Neural cell (in vitro differentiated cells): ENCODE measurements at regions not wholly inside any gene's neighbourhood (a gene's known extent, or its start where the extent isn't known, plus 50 kb on each side); places are given as distances from the start of the nearest gene placed in this dataset.

ENCODE experiments used
- H2AFZ ChIP-seq: fragments of 200-600, 300-800 bp; sonication (generic), shearing (Covaris generic); 2 replicates; pipeline ENCODE4 v1.6.0; 2014; ENCODE audit warnings: low read depth, mild to moderate bottlenecking, antibody characterized with exemption, low read length, moderate library complexity
- H3F3A ChIP-seq: fragments of 200-600 bp; shearing (Covaris generic); 2 replicates; pipeline ENCODE4 v1.6.1; 2016; ENCODE audit warnings: mild to moderate bottlenecking, moderate library complexity, mixed read lengths, antibody characterized with exemption, low read length; ENCODE audit not compliant: insufficient read depth, poor library complexity, severe bottlenecking
- H3K27ac ChIP-seq: fragments of 200-600, 300-800 bp; sonication (generic), shearing (Covaris generic); 2 replicates; pipeline ENCODE4 v1.5.1; 2014; ENCODE audit warnings: mild to moderate bottlenecking, low read length, moderate library complexity
- H3K27me3 ChIP-seq: fragments of 300-800, 200-600 bp; sonication (generic), shearing (Covaris generic); 2 replicates; pipeline ENCODE4 v1.6.0; 2014; ENCODE audit warnings: mild to moderate bottlenecking, low read depth, low read length, moderate library complexity; ENCODE audit not compliant: insufficient read depth
- H3K36me3 ChIP-seq: fragments of 300-800, 200-600 bp; sonication (generic), shearing (Covaris generic); 2 replicates; pipeline ENCODE4 v1.5.1; 2014; ENCODE audit warnings: mild to moderate bottlenecking, antibody characterized with exemption, low read length, moderate library complexity; ENCODE audit not compliant: insufficient read depth
- H3K4me2 ChIP-seq: fragments of 300-800, 200-600 bp; sonication (generic), shearing (Covaris generic); 2 replicates; pipeline ENCODE4 v1.6.0; 2014; ENCODE audit warnings: mild to moderate bottlenecking, low read length
- H3K4me3 ChIP-seq: fragments of 300-800, 200-600 bp; sonication (generic), shearing (Covaris generic); 2 replicates; pipeline ENCODE4 v1.5.1; 2014; ENCODE audit warnings: mild to moderate bottlenecking, low read length, moderate library complexity
- H3K79me2 ChIP-seq: fragments of 200-600 bp; shearing (Covaris generic); replicated peaks from 2 replicates; pipeline ENCODE4 v1.6.0; 2014; ENCODE audit warnings: mild to moderate bottlenecking, low read length, moderate library complexity; ENCODE audit not compliant: insufficient read depth
- H3K9ac ChIP-seq: fragments of 300-800, 200-600 bp; sonication (generic), shearing (Covaris generic); 2 replicates; pipeline ENCODE4 v1.6.1; 2016; ENCODE audit warnings: mild to moderate bottlenecking, low read length, mixed read lengths
- H3K9me2 ChIP-seq: fragments of 200-600 bp; shearing (Covaris generic); 2 replicates; pipeline ENCODE4 v1.6.1; 2016; ENCODE audit warnings: mild to moderate bottlenecking, low read length, mixed read lengths; ENCODE audit not compliant: insufficient read depth
- H3K9me3 ChIP-seq: fragments of 200-600, 300-800 bp; sonication (generic), shearing (Covaris generic); 2 replicates; pipeline ENCODE4 v1.6.1; 2016; ENCODE audit warnings: mild to moderate bottlenecking, mixed run types, low read length, moderate library complexity, mixed read lengths
- H4K20me1 ChIP-seq: fragments of 200-600 bp; shearing (Covaris generic); 2 replicates; pipeline ENCODE4 v1.6.1; 2016; ENCODE audit warnings: mild to moderate bottlenecking, mixed run types; ENCODE audit not compliant: insufficient read depth
- EP300 ChIP-seq: fragments of 450-650 bp; conservative IDR thresholded peaks from 2 replicates; pipeline ENCODE4 v1.6.1; 2014; ENCODE audit warnings: antibody characterized with exemption, mild to moderate bottlenecking, moderate library complexity; ENCODE audit not compliant: poor library complexity, severe bottlenecking
- EZH2 ChIP-seq: fragments of 200-600, 300-800 bp; shearing (Covaris generic), sonication (generic); IDR thresholded peaks from 2 replicates; pipeline ENCODE4 v1.6.1; 2014; ENCODE audit warnings: antibody characterized with exemption, low read length, borderline replicate concordance, mild to moderate bottlenecking; ENCODE audit not compliant: insufficient read depth, poor library complexity, severe bottlenecking
- MXI1 ChIP-seq: fragments of 450-650 bp; conservative IDR thresholded peaks from 2 replicates; pipeline ENCODE4 v1.6.1; 2014; ENCODE audit warnings: antibody characterized with exemption, mild to moderate bottlenecking; ENCODE audit not compliant: poor library complexity, severe bottlenecking
- POLR2AphosphoS5 ChIP-seq: IDR thresholded peaks from 2 replicates; pipeline ENCODE4 v1.6.1; 2012
- RAD21 ChIP-seq: fragments of 450-650 bp; conservative IDR thresholded peaks from 2 replicates; pipeline ENCODE4 v1.6.1; 2014; ENCODE audit warnings: antibody characterized with exemption, mild to moderate bottlenecking, moderate library complexity
- REST ChIP-seq: IDR thresholded peaks from 2 replicates; pipeline ENCODE4 v1.6.1; 2012; ENCODE audit warnings: borderline replicate concordance
- SMC3 ChIP-seq: fragments of 450-650 bp; conservative IDR thresholded peaks from 2 replicates; pipeline ENCODE4 v1.6.1; 2014; ENCODE audit warnings: antibody characterized with exemption, mild to moderate bottlenecking, moderate library complexity; ENCODE audit not compliant: poor library complexity
- TAF1 ChIP-seq: IDR thresholded peaks from 2 replicates; pipeline ENCODE4 v1.6.1; 2012; ENCODE audit warnings: low read depth
- TF ChIP-seq, protein P1 (sequence below): fragments of 450-650 bp; IDR thresholded peaks from 2 replicates; pipeline ENCODE4 v1.5.1; 2014; ENCODE audit warnings: antibody characterized with exemption, mild to moderate bottlenecking, moderate library complexity; ENCODE audit not compliant: poor library complexity, severe bottlenecking

DNA sequence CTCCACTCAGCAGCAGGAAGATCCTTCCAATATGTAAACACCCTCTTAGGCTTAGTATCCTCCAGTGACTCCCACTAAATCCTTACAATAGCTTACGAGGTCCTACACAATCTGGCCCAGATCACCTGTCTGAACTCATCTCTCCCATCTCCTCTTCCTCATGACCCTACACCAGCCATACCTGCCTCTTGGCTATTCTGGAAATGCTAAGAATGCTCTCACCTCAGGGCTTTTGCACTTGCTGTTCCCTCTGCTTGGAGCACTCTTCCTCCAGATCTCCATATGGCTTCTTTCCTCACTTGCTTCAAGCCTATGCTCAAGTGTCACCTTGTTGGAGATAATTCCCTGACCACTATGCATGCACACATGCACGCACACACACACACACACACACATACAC lies 50.8 kb upstream of the FRMD4A start:
- H3F3A ChIP-seq: no peaks in the 10 kb centered on the region
- no peaks in the 10 kb centered on the region for H3K27me3 ChIP-seq
- TF ChIP-seq EZH2 (no peak), POLR2AphosphoS5 (no peak), REST (no peak), SMC3 (no peak), MXI1 (no peak), TAF1 (no peak), EP300 (no peak), RAD21 (no peak)
- TF ChIP-seq, protein P1, sequence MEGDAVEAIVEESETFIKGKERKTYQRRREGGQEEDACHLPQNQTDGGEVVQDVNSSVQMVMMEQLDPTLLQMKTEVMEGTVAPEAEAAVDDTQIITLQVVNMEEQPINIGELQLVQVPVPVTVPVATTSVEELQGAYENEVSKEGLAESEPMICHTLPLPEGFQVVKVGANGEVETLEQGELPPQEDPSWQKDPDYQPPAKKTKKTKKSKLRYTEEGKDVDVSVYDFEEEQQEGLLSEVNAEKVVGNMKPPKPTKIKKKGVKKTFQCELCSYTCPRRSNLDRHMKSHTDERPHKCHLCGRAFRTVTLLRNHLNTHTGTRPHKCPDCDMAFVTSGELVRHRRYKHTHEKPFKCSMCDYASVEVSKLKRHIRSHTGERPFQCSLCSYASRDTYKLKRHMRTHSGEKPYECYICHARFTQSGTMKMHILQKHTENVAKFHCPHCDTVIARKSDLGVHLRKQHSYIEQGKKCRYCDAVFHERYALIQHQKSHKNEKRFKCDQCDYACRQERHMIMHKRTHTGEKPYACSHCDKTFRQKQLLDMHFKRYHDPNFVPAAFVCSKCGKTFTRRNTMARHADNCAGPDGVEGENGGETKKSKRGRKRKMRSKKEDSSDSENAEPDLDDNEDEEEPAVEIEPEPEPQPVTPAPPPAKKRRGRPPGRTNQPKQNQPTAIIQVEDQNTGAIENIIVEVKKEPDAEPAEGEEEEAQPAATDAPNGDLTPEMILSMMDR: no peak
- H3K79me2 ChIP-seq: no peaks in the 10 kb centered on the region
- no peak overlapping the region for H3K9ac ChIP-seq
- no peaks in the 10 kb centered on the region for H3K9me3 ChIP-seq
- no peak overlapping the region for H3K4me3 ChIP-seq
- no peaks in the 10 kb centered on the region for H3K36me3 ChIP-seq
- H3K9me2 ChIP-seq: no peaks in the 10 kb centered on the region
- H3K4me2 ChIP-seq: no peak overlapping the region
- no peak overlapping the region for H2AFZ ChIP-seq
- no peaks in the 10 kb centered on the region for H4K20me1 ChIP-seq
- H3K27ac ChIP-seq: no peak overlapping the region

- Histone ChIP-seq H3K4me2 (no peak overlapping the region), H4K20me1 (no peaks in the 10 kb centered on the region), H3K36me3 (no peaks in the 10 kb centered on the region), H3K9me2 (no peaks in the 10 kb centered on the region), H3K9ac (no peak overlapping the region), H3K27ac (no peak overlapping the region), H2AFZ (no peak overlapping the region), H3K79me2 (no peaks in the 10 kb centered on the region), H3F3A (no peaks in the 10 kb centered on the region), H3K4me3 (no peak overlapping the region), H3K27me3 (no peaks in the 10 kb centered on the region), H3K9me3 (no peaks in the 10 kb centered on the region)
- TF ChIP-seq REST: no peak
- TF ChIP-seq SMC3: no peak
- TF ChIP-seq, protein P1: no peak
- no peak for TF ChIP-seq POLR2AphosphoS5
- TF ChIP-seq MXI1: no peak
- TF ChIP-seq EZH2: no peak
- no peak for TF ChIP-seq EP300
- TF ChIP-seq TAF1: no peak
- TF ChIP-seq RAD21: no peak
Observed at GRCh38 chr10:14380746-14381145, 50.0 kb upstream of the FRMD4A start.
